ENCODE measurements at regions not wholly inside any gene's neighbourhood (a gene's known extent, or its start where the extent isn't known, plus 50 kb on each side); places are given as distances from the start of the nearest gene placed in this dataset.

DNA sequence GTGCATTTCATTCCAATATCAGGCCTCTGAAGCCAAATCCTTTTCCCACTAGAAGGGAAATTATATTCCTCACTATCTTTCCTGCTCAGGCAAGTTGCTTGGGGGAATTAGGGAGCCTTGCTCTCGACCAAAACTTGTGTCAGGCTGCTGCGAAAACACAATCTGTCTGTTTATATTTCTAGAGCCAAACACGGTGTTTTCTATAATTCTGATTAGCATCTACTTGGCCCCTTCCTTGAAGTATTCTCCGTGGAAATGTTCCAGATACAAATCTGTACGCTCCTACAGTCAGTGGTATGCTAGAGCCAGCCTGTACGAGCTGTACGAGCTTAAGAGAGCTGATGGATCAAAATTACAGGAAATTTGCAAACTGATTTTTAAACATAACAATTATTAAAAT lies 299.3 kb upstream of the SALL1 start:
- TF ChIP-seq YY1 (IDR thresholded peaks at IDR 0.05; ENCODE audit: extremely low read depth, insufficient replicate concordance, low read depth, low read length): no peak
- TF ChIP-seq, protein P1, sequence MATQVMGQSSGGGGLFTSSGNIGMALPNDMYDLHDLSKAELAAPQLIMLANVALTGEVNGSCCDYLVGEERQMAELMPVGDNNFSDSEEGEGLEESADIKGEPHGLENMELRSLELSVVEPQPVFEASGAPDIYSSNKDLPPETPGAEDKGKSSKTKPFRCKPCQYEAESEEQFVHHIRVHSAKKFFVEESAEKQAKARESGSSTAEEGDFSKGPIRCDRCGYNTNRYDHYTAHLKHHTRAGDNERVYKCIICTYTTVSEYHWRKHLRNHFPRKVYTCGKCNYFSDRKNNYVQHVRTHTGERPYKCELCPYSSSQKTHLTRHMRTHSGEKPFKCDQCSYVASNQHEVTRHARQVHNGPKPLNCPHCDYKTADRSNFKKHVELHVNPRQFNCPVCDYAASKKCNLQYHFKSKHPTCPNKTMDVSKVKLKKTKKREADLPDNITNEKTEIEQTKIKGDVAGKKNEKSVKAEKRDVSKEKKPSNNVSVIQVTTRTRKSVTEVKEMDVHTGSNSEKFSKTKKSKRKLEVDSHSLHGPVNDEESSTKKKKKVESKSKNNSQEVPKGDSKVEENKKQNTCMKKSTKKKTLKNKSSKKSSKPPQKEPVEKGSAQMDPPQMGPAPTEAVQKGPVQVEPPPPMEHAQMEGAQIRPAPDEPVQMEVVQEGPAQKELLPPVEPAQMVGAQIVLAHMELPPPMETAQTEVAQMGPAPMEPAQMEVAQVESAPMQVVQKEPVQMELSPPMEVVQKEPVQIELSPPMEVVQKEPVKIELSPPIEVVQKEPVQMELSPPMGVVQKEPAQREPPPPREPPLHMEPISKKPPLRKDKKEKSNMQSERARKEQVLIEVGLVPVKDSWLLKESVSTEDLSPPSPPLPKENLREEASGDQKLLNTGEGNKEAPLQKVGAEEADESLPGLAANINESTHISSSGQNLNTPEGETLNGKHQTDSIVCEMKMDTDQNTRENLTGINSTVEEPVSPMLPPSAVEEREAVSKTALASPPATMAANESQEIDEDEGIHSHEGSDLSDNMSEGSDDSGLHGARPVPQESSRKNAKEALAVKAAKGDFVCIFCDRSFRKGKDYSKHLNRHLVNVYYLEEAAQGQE (IDR thresholded peaks at IDR 0.05; ENCODE audit: low read depth): no peak
- TF ChIP-seq, protein P2, sequence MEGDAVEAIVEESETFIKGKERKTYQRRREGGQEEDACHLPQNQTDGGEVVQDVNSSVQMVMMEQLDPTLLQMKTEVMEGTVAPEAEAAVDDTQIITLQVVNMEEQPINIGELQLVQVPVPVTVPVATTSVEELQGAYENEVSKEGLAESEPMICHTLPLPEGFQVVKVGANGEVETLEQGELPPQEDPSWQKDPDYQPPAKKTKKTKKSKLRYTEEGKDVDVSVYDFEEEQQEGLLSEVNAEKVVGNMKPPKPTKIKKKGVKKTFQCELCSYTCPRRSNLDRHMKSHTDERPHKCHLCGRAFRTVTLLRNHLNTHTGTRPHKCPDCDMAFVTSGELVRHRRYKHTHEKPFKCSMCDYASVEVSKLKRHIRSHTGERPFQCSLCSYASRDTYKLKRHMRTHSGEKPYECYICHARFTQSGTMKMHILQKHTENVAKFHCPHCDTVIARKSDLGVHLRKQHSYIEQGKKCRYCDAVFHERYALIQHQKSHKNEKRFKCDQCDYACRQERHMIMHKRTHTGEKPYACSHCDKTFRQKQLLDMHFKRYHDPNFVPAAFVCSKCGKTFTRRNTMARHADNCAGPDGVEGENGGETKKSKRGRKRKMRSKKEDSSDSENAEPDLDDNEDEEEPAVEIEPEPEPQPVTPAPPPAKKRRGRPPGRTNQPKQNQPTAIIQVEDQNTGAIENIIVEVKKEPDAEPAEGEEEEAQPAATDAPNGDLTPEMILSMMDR (IDR thresholded peaks at IDR 0.05 in 2 of 3, conservative IDR thresholded peaks at IDR 0.05 in 1 of 3; ENCODE audit: borderline replicate concordance in 1 of 3, insufficient read depth in 1 of 3, low read depth in 2 of 3, low read length in 2 of 3): no peak
- no peak for TF ChIP-seq TCF7L2 (IDR thresholded peaks at IDR 0.05; ENCODE audit: borderline replicate concordance, extremely low read depth, insufficient read depth, insufficient read length)
- TF ChIP-seq SIN3A (IDR thresholded peaks at IDR 0.05; ENCODE audit: low read depth): no peak
- TF ChIP-seq, protein P3, sequence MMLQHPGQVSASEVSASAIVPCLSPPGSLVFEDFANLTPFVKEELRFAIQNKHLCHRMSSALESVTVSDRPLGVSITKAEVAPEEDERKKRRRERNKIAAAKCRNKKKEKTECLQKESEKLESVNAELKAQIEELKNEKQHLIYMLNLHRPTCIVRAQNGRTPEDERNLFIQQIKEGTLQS (IDR thresholded peaks at IDR 0.05): no peak
- no peak for TF ChIP-seq EGR1 (IDR thresholded peaks at IDR 0.05; ENCODE audit: low read depth)
- no peak for TF ChIP-seq POLR2AphosphoS5 (IDR thresholded peaks at IDR 0.05; ENCODE audit: low read depth, low read length)
- TF ChIP-seq POLR2A (IDR thresholded peaks at IDR 0.05; ENCODE audit: borderline replicate concordance, extremely low read depth, insufficient read depth, insufficient read length): no peak
- no peak for TF ChIP-seq EZH2phosphoT487 (IDR thresholded peaks at IDR 0.05; ENCODE audit: borderline replicate concordance)
- no peak for TF ChIP-seq SP1 (IDR thresholded peaks at IDR 0.05; ENCODE audit: low read depth)
